CD4-positive, alpha-beta T cell (primary cell): ENCODE measurements at regions not wholly inside any gene's neighbourhood (a gene's known extent, or its start where the extent isn't known, plus 50 kb on each side); places are given as distances from the start of the nearest gene placed in this dataset.

ENCODE experiments used
- ATAC-seq: fragments of 200-7000 bp; cut with Tn5 transposase; one replicate; pipeline ENCODE4 v1.10.0; 2022; ENCODE audit warnings: mild to moderate bottlenecking; ENCODE audit not compliant: poor library complexity
- CTCF ChIA-PET: fragments of 350-600 bp; sonication (Branson Sonifier 250); formaldehyde crosslinking; loops from one replicate; lab custom pipeline; 2021; ENCODE audit warnings: antibody characterized with exemption, inconsistent platforms; lab: Charles Lee
- POLR2A ChIA-PET: fragments of 350-600 bp; sonication (Branson Sonifier 250); formaldehyde crosslinking; loops from one replicate; lab custom pipeline; 2021; ENCODE audit warnings: antibody characterized with exemption, inconsistent platforms; lab: Charles Lee
- DNase-seq, 14 experiments: peaks; one replicate each; pipeline ENCODE4 v3.0.0-alpha.2; 2013 to 2020; ENCODE audit warnings: mixed read lengths in 2 of 14
- H3K27ac ChIP-seq, 2 donors: one replicate each; pipeline versions ENCODE4 v1.5.1 to v1.7.0; 2013; ENCODE audit warnings: low read length in 2 of 2, low read depth in 1 of 2, mild to moderate bottlenecking in 1 of 2
- H3K27me3 ChIP-seq, 2 experiments: 1 replicate in 1 of 2; 2 replicates in 1 of 2; pipeline versions ENCODE4 v1.6.1 to v1.7.0; 2013; ENCODE audit warnings: low read length in 2 of 2, control low read depth in 1 of 2, mild to moderate bottlenecking in 1 of 2, moderate library complexity in 1 of 2; ENCODE audit not compliant: insufficient read depth in 2 of 2, control insufficient read depth in 1 of 2
- H3K36me3 ChIP-seq: one replicate; pipeline ENCODE4 v1.6.1; 2013; ENCODE audit warnings: low read length, control low read depth; ENCODE audit not compliant: insufficient read depth
- H3K4me1 ChIP-seq: one replicate; pipeline ENCODE4 v1.6.1; 2013; ENCODE audit warnings: low read length, control low read depth; ENCODE audit not compliant: insufficient read depth
- H3K4me3 ChIP-seq: one replicate; pipeline ENCODE4 v1.5.1; 2013; ENCODE audit warnings: mild to moderate bottlenecking, low read length, moderate library complexity
- H3K9me3 ChIP-seq, 2 experiments: 1 replicate in 1 of 2; 2 replicates in 1 of 2; pipeline versions ENCODE4 v1.6.1 to v1.7.0; 2013; ENCODE audit warnings: low read length in 2 of 2, mild to moderate bottlenecking in 2 of 2, control low read depth in 1 of 2, moderate library complexity in 1 of 2; ENCODE audit not compliant: control insufficient read depth in 1 of 2, insufficient read depth in 1 of 2
- H3K27ac Mint-ChIP-seq: one replicate; pipeline ENCODE4 v1.8.0; 2020; ENCODE audit warnings: mixed read lengths
- H3K27me3 Mint-ChIP-seq: one replicate; pipeline ENCODE4 v1.8.0; 2021; ENCODE audit warnings: mixed read lengths
- H3K36me3 Mint-ChIP-seq: one replicate; pipeline ENCODE4 v1.8.0; 2021; ENCODE audit warnings: low read depth, mixed read lengths
- H3K4me1 Mint-ChIP-seq: one replicate; pipeline ENCODE4 v1.8.0; 2021; ENCODE audit warnings: low read depth, mixed read lengths
- H3K4me3 Mint-ChIP-seq: one replicate; pipeline ENCODE4 v1.8.0; 2020; ENCODE audit warnings: mild to moderate bottlenecking, mixed read lengths
- H3K9me3 Mint-ChIP-seq: one replicate; pipeline ENCODE4 v1.8.0; 2020; ENCODE audit warnings: mixed read lengths
- intact Hi-C, 2 experiments: fragments of 100-400 bp; cut with DNase I in 1 of 2; cut with micrococcal nuclease in 1 of 2; formaldehyde crosslinking; loops; one replicate each; pipeline versions ENCODE4 v1.15.1 to v1.9.0; 2023 to 2025; cut with DNase I, micrococcal nuclease
- TF ChIP-seq, protein P1 (sequence below): fragments of 200-600 bp; IDR thresholded peaks from one replicate; pipeline ENCODE4 v1.8.0; 2022; ENCODE audit warnings: antibody characterized with exemption, mild to moderate bottlenecking

DNA sequence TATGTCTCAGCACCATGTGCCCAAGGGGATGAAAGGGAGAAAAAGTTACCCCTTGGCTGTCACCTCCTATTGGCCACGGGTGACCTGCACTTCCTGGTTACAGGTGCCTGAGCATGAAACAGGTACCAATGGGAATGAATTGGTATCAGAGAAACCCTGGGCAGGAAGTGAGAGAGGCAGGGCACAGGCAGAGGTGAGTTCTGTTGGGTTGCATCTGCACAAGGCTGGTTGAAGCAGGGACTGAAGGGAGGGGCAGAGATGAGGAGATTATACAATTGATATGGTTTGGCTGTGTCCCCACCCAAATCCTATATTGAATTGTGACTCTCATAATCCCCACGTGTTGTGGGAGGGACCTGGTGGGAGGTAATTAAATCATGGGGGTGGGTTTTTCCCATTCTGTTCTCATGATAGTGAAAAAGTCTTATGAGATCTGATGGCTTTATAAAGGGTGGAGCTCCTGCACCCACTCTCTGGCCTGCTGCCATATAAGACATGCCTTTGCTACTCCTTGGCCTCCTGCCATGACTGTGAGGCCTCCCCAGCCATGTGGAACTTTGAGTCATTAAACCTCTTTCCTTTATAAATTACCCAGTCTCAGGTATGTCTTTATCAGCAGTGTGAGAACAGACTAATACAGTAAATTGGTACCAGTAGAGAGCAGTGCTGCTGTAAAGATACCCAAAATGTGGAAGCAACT, 291.8 kb downstream of the LRFN2 start:
- intact Hi-C loops = no loop called here
- POLR2A ChIA-PET = no interaction called here
- H3K4me3 Mint-ChIP-seq = no peak overlapping the region
- peaks cover 52% of the 10 kb centered on the region for H3K27me3 Mint-ChIP-seq
- H3K4me1 ChIP-seq = no peaks in the 10 kb centered on the region
- no peak overlapping the region for H3K4me3 ChIP-seq
- no peaks in the 10 kb centered on the region for H3K36me3 ChIP-seq
- CTCF ChIA-PET = no interaction called here
- TF ChIP-seq, protein P1, sequence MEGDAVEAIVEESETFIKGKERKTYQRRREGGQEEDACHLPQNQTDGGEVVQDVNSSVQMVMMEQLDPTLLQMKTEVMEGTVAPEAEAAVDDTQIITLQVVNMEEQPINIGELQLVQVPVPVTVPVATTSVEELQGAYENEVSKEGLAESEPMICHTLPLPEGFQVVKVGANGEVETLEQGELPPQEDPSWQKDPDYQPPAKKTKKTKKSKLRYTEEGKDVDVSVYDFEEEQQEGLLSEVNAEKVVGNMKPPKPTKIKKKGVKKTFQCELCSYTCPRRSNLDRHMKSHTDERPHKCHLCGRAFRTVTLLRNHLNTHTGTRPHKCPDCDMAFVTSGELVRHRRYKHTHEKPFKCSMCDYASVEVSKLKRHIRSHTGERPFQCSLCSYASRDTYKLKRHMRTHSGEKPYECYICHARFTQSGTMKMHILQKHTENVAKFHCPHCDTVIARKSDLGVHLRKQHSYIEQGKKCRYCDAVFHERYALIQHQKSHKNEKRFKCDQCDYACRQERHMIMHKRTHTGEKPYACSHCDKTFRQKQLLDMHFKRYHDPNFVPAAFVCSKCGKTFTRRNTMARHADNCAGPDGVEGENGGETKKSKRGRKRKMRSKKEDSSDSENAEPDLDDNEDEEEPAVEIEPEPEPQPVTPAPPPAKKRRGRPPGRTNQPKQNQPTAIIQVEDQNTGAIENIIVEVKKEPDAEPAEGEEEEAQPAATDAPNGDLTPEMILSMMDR = no peak
- H3K9me3 Mint-ChIP-seq = no peaks in the 10 kb centered on the region
- H3K27me3 ChIP-seq = peaks cover 0 to 8% of the 10 kb centered on the region in 2 experiments
- peaks cover 0 to 8% of the 10 kb centered on the region in 2 experiments for H3K9me3 ChIP-seq
- DNase-seq = no peak
- H3K27ac ChIP-seq = no peak overlapping the region
- H3K27ac Mint-ChIP-seq = no peak overlapping the region
- no peaks in the 10 kb centered on the region for H3K36me3 Mint-ChIP-seq
- no peaks in the 10 kb centered on the region for H3K4me1 Mint-ChIP-seq
- no peak for ATAC-seq

DNA sequence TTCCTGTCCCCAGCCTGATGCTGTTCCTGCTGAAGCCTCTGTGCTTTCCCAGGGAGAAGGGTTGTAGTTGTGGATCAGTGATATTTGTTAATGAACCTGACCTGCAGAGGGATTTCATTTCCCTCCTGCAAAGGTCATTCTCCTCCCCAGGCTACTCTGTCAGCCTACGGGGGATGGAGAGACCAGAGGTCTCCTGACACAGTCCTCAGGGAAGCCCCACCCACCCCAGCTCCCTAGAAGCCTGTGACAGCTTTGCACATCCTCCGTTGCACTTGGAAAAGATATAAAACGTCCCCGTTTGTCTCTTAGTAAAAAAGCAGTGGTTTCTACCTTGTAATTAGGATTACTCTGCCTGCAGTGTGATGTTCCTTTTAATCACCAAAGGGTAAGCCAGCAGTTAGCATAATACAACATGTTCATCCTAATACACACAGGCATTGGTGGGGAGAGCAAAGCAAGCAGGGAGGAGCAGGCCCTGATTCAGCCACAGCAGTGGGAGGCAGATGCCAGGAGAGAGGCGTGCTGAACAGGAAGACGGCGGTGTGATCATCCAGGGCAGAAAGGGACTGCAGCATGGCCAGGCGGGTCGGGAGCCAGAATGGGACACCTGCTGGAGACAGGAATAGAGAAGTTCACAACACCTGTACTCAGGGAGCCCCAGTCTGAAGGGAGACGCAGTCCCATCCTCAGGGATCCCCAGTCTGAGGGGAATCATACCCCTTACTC, 293.5 kb downstream of the LRFN2 start:
- no peak overlapping the region for H3K4me3 Mint-ChIP-seq
- TF ChIP-seq, protein P1 = no peak
- H3K36me3 Mint-ChIP-seq = no peaks in the 10 kb centered on the region
- Histone ChIP-seq H3K36me3 (no peaks in the 10 kb centered on the region), H3K27ac (no peak overlapping the region), H3K4me3 (no peak overlapping the region), H3K27me3 (peaks cover 4 to 7% of the 10 kb centered on the region in 2 experiments), H3K4me1 (no peaks in the 10 kb centered on the region), H3K9me3 (peaks cover 0 to 6% of the 10 kb centered on the region in 2 experiments)
- no peaks in the 10 kb centered on the region for H3K4me1 Mint-ChIP-seq
- intact Hi-C loops = no loop called here
- ATAC-seq = no peak
- H3K27me3 Mint-ChIP-seq = peaks cover 57% of the 10 kb centered on the region
- CTCF ChIA-PET = no interaction called here
- DNase-seq = no peak
- H3K9me3 Mint-ChIP-seq = no peaks in the 10 kb centered on the region
- no peak overlapping the region for H3K27ac Mint-ChIP-seq
- POLR2A ChIA-PET = no interaction called here

GRCh38 chr6:40293060-40293459, 294.1 kb downstream of the LRFN2 start:
- DNase-seq = no peak
- Histone ChIP-seq H3K9me3 (peaks cover 0 to 6% of the 10 kb centered on the region in 2 experiments), H3K4me1 (no peaks in the 10 kb centered on the region), H3K27me3 (peaks cover 6 to 7% of the 10 kb centered on the region in 2 experiments), H3K4me3 (no peak overlapping the region), H3K27ac (no peak overlapping the region), H3K36me3 (no peaks in the 10 kb centered on the region)
- Mint-ChIP-seq H3K27me3 (peaks cover 57% of the 10 kb centered on the region), H3K9me3 (no peaks in the 10 kb centered on the region), H3K27ac (no peak overlapping the region), H3K36me3 (no peaks in the 10 kb centered on the region), H3K4me1 (no peaks in the 10 kb centered on the region), H3K4me3 (no peak overlapping the region)
- intact Hi-C loops = no loop called here
- TF ChIP-seq, protein P1 = no peak
- ChIA-PET POLR2A (no interaction called here), CTCF (no interaction called here)
- no peak for ATAC-seq
